ENCODE measurements at regions not wholly inside any gene's neighbourhood (a gene's known extent, or its start where the extent isn't known, plus 50 kb on each side); places are given as distances from the start of the nearest gene placed in this dataset.

- DNase-seq = no peak
Observed at GRCh38 chr15:25183581-25184251, 228.9 kb downstream of the SNRPN start.

- DNase-seq = no peak
Observed at GRCh38 chr15:25184356-25185155, 229.8 kb downstream of the SNRPN start.

- DNase-seq = no peak
Observed at GRCh38 chr15:25185156-25185710, 230.4 kb downstream of the SNRPN start.

GRCh38 chr15:25185791-25186190, 231.0 kb downstream of the SNRPN start:
- DNase-seq = no peak

GRCh38 chr15:25186411-25186810, 231.6 kb downstream of the SNRPN start:
- DNase-seq = no peak

- DNase-seq = no peak
Observed at GRCh38 chr15:25186906-25187645, 232.3 kb downstream of the SNRPN start.

GRCh38 chr15:25188051-25188450, 233.3 kb downstream of the SNRPN start:
- DNase-seq = no peak

GRCh38 chr15:25188551-25189101, 233.8 kb downstream of the SNRPN start:
- no peak for DNase-seq

- no peak for DNase-seq
Observed at GRCh38 chr15:25189551-25189950, 234.8 kb downstream of the SNRPN start.

- DNase-seq = no peak
Observed at GRCh38 chr15:25192651-25193050, 237.9 kb downstream of the SNRPN start.

- DNase-seq = peak in 1 of 2 experiments; percentile 22
Observed at GRCh38 chr15:25207369-25207768, 231.5 kb downstream of the UBE3A start.

- no peak for DNase-seq
Observed at GRCh38 chr15:25208735-25209134, 230.1 kb downstream of the UBE3A start.

- DNase-seq = no peak
Observed at GRCh38 chr15:25220834-25221233, 218.0 kb downstream of the UBE3A start.

- DNase-seq = no peak
Observed at GRCh38 chr15:25224396-25224795, 214.4 kb downstream of the UBE3A start.

- DNase-seq = no peak
Observed at GRCh38 chr15:25226360-25226759, 212.5 kb downstream of the UBE3A start.

- DNase-seq = no peak
Observed at GRCh38 chr15:25228261-25228660, 210.6 kb downstream of the UBE3A start.

GRCh38 chr15:25230442-25230841, 208.4 kb downstream of the UBE3A start:
- DNase-seq = no peak

- DNase-seq = no peak
Observed at GRCh38 chr15:25233766-25234350, 205.0 kb downstream of the UBE3A start.

GRCh38 chr15:25234831-25235230, 204.0 kb downstream of the UBE3A start:
- DNase-seq = no peak

GRCh38 chr15:25235391-25235790, 203.4 kb downstream of the UBE3A start:
- DNase-seq = no peak

- DNase-seq = no peak
Observed at GRCh38 chr15:25236143-25236860, 202.5 kb downstream of the UBE3A start.

GRCh38 chr15:25236861-25237155, 202.0 kb downstream of the UBE3A start:
- DNase-seq = no peak

Measured in cerebellar nuclear complex (tissue), 1 donor.